HG02943 (cell line): ENCODE measurements at regions not wholly inside any gene's neighbourhood (a gene's known extent, or its start where the extent isn't known, plus 50 kb on each side); places are given as distances from the start of the nearest gene placed in this dataset.

Experiments
- ATAC-seq: cut with Tn5 transposase; IDR thresholded peaks from one replicate; pipeline ENCODE4 v1.9.1; 2021; ENCODE audit warnings: mild to moderate bottlenecking, low read depth, moderate library complexity; ENCODE audit not compliant: unreplicated experiment

- ATAC-seq: no peak
These were observed 336.8 kb upstream of the MCTP2 start for GRCh38 chr15:93894438-93895036.

DNA sequence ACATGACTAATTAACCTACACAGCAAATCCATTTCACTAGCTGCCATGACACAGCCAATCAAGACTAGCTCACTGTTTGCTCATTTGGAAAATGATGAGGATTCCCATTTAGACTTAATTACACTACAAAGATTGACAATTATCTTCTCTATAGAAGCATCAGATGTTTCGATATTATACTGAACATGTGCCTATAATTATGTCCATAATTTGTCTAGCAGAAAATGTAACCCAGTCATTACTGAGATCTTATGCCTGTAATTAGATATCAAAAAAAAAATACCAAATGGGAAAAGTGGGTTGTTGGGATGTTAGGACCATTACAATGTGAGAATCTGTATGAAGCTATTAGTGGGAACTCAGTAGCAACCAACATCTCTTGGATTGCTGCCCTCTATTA is 344.2 kb upstream of the MCTP2 start:
- ATAC-seq: no peak

GRCh38 chr15:93882779-93883178 is 348.6 kb upstream of the MCTP2 start:
- no peak for ATAC-seq

DNA sequence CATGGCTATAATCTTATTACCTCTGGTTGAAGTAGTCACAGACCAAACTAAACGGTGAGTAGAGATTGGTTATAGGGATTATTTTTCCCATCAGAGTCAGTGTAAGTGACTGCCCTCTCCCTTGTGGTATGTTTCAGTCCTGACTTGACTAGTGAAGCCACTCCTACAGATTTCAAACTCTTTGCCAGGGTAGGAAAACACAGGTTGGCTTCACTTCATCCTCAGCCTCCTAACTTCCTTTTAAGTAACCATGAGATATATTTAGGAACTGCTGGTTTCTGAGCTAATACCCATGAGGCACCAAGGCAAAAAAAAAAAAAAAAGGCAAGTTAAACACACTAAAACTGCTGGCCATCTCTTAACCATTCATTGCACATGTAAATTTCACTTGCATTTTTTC is 349.2 kb upstream of the MCTP2 start:
- no peak for ATAC-seq

DNA sequence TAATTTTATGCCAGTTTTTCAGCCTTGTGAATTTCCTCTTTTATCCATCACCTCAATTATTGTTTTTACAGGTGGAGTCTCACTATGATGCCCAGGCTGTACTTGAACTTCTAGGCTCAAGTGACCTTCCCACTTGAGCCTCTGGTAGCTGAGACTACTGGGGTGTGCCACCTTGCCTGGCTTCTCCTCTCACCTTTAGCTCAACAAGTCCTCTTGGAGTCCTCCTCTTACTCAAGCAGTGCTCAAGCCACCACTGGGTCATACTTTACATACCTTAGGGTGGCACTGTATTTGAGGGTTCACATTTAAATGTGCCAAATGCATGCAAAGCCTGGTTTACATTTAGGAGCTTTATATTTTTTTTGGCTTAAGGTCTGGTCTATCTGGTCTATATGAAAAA is 350.1 kb upstream of the MCTP2 start:
- no peak for ATAC-seq

DNA sequence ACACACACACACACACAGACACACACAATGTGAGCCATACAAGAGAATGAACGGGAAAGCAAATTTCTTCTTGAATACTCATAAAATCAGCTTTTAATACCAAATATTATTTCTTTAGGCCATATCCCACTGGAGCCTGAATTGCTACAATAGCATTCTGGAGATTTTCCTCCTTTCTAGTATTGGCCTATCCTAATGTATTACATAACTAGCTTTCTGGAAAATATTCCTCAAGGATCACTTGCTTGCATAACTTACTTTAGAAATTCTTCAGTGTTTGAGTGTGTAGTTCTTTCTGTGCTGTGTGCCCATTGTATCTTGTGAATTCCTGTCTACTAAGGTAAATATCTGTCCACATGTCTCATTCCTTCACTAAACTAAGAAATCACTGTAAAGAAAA is 351.0 kb upstream of the MCTP2 start:
- ATAC-seq: no peak

DNA sequence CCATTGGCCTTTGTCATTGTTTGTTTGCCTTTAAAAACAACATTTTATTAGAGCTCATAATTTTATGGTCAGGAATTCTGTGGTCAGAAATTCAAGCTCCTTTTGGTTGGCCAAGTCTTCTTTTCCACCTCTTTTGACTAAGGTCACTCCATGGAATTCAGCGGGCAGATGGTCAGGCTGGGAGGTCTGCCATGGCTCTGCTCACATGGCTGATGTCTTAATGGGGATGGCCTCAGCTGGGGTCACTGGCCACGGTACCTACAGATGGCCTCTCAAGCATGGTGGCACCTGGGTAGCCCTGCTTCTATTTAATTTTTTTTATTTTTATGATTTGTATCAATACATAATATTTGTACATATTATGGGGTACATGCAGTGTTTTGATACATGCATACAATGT is 360.8 kb upstream of the MCTP2 start:
- no peak for ATAC-seq

GRCh38 chr15:93866948-93867347 is 364.4 kb upstream of the MCTP2 start:
- ATAC-seq: no peak

GRCh38 chr15:93866476-93866875 is 364.9 kb upstream of the MCTP2 start:
- no peak for ATAC-seq

- ATAC-seq: no peak
These were observed 365.8 kb upstream of the MCTP2 start for GRCh38 chr15:93865586-93865985.

- ATAC-seq: no peak
These were observed 368.6 kb upstream of the MCTP2 start for GRCh38 chr15:93862791-93863190.

- ATAC-seq: no peak
These were observed 369.2 kb upstream of the MCTP2 start for GRCh38 chr15:93861956-93862741.

DNA sequence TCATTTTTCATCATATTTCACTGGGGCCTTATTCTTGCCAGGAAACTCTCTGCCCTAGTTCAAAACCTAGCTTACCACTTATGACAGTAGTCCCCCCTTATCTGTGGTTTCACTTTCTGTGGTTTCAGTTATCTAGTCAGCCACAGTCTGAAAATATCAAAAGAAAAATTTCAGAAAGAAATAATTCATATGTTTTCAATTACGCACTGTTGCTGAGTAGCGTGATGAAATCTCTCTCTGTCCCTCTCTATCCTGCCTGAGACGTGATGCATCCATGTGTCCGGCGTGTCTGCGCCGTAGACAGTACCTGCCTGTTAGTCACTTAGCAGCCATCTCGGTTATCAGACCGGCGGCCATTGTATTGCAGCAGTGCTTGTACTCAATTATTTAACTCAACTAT is 369.9 kb upstream of the MCTP2 start:
- ATAC-seq: no peak

GRCh38 chr15:93860701-93861100 is 370.7 kb upstream of the MCTP2 start:
- no peak for ATAC-seq

DNA sequence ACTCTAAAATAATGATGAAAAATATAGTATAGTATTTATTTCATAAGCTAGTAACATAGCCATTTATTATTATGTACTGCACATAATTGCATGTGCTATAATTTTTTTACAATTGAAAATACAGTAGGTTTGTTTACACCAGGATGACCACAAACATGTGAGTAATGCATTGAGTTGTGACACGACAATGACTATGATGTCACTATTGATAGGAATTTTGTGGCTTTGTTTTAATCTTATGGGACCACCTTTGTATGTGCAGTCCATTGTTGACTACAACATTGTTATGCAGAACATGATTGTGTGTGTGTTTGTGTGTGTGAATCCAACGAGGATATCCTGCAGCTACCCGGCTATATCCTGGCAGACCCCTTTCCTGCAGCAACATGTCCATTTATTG is 372.2 kb upstream of the MCTP2 start:
- ATAC-seq: no peak

DNA sequence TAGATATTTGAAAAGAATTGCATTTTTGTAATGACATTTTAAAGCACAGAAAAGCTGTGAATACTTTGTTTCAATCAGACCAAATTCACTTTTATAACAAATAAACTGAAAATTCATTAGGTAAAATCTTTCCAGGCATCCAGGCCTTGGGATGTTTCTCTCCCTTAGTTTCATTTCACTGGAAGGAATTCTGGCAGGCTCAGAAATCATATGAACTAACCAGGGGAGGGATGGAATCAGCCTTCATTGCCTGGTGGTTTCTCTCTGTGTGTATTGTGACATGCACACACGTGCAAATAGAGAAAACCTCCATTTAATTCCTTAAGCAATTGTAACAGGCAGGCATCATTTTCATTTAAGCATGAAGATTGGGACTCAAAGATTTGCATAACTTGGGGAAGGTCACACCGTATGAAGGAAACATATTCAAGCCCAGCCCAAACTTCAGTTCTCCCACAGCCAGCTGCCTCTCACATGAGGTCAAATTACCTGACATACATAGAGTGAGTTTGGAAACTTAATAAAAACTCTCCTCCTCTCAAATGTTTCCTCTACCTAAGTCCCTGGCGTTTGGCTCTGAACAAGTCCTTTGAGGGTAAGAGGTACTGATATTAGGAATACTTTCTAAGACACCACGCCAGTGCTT is 376.1 kb upstream of the MCTP2 start:
- no peak for ATAC-seq

DNA sequence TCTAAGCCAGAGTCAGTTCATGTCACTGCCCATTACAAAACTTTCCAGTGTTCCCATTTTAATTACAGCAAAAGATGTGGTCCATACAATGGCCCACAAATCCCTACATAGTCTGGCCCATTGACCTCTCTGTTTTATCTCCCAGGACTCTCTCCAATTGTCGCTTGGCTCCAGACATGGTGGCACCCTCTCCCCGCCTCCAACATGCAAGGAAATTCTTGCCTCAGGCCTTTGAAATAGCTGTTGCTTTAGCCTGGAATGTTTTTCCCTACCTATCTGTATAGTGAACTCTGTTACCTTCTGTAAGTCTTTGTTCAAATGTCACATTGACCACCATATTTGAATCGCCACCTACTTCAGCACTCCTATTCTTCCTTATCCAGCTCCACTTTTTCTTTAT is 377.3 kb upstream of the MCTP2 start:
- ATAC-seq: no peak

DNA sequence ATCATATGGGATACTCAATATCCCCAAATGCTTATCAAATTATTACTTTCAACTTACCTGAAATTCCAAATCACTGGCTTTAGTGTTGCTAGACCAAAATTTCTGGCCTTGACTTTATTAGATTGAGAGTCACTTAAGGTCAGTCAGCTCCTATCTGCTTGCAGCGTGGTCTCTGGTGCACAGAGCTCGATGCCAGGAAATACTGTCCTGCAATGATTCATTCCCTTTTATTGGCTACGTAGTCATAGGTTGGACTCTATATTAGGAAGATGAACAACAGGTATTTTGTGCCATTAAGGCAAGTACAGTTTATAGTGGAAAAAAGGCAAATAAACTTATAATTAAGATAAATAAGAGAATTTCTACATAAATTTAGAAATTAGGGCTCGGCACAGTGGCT is 378.6 kb upstream of the MCTP2 start:
- ATAC-seq: no peak

- no peak for ATAC-seq
These were observed 382.9 kb upstream of the MCTP2 start for GRCh38 chr15:93848490-93848889.

GRCh38 chr15:93848076-93848475 is 383.3 kb upstream of the MCTP2 start:
- no peak for ATAC-seq

DNA sequence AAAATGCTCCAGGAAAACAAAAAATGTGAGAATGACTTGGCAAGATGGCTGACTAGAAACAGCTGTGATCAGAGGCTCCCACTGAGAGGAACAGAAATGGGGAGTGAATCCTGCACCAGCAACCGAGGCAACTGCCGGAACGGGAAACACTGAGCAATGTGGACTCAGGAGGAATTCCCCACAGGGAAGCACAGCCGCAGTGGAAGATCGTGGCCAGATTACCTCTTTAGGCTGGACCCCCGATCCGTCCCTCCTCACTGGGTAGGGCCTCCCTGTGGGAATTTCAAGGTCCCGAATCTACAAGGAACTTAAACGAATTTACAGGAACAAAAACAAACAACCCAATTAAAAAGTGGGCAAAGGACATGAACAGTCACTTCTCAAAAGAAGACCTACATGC is 385.2 kb upstream of the MCTP2 start:
- ATAC-seq: no peak

- no peak for ATAC-seq
These were observed 393.9 kb upstream of the MCTP2 start for GRCh38 chr15:93837450-93837849.
